NCI-H345 (cell line): ENCODE measurements at regions not wholly inside any gene's neighbourhood (a gene's known extent, or its start where the extent isn't known, plus 50 kb on each side); places are given as distances from the start of the nearest gene placed in this dataset.
A peak's percentile ranks its signal among the peaks of the same experiment; 100 is the strongest.
"Not testable (repeated sequence)": the region's sequence is repeated elsewhere in the genome, so short reads cannot be mapped to it uniquely, and the experiment has no call there.

Source experiments
- DNase-seq: peaks from one replicate; lab custom pipeline; 2025; lab: John Stamatoyannopoulos, UW

DNA sequence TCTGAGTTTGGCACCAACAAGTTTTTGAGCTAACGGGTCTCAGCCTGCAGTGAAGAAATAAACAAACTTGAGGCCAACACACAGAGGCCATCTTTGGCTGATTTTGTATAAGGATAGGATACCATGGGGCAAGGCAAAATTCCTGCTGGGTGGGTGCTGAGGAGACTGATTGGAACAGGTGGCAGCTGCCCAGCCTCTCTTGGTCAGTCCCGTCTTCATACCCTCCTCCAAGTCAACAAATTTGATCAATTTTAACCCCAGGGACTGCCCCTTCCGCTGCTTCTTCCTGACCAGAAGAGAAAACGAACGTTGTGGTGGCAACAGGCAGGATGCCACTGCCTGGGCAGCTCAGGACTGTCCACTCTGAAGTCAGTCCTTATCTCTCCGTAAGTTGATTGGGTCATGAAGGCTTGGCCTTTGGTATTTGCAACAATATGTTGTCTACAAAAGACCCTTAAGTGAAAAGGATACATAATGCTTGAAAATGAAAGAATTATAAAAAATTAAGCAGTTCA is 139.3 kb downstream of the SPP2 start:
- no peak for DNase-seq

DNA sequence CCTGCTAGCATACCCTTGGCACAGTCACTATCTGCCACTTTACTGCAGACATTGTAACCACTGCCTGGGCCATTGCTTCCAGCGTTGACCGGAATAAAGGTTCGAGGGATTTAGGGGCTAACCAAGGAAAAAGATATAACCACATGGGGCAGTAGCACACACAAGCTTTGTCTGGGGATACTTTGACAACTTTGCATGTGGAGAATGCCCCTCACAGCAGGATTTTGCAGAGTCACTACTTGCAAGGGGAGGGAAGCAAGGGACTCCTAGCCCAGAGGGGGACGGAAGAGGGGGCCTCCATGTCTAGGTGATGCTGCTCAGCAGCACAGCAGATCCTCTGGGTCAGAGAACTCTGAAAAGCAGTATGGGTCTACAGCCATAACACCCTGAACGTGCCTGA is 138.7 kb downstream of the SPP2 start:
- no peak for DNase-seq

DNA sequence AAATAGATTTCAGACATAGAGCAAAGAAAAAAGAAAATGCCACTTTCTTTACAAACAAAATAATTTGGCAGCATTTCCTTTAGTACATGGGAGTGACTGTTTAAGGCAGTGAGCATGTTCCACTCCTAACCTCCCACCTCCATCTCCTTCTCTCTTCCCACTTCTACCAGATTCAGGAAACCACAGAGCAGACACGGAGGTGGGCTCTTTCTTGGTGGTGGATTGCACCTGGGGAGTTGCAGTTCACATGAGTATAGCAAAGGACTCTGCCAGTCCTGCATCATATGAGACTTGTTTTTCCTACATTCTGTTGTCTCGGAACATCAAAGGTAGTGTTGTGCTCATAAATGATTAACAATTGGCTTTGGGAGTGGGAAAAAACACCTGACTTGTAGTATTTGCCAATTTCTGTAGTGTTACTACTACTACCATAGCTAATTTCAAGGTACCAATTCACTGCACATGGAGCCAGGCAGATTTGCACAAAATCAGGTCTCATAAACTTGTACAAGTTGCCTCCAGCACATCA is 137.2 kb downstream of the SPP2 start:
- DNase-seq = no peak

DNA sequence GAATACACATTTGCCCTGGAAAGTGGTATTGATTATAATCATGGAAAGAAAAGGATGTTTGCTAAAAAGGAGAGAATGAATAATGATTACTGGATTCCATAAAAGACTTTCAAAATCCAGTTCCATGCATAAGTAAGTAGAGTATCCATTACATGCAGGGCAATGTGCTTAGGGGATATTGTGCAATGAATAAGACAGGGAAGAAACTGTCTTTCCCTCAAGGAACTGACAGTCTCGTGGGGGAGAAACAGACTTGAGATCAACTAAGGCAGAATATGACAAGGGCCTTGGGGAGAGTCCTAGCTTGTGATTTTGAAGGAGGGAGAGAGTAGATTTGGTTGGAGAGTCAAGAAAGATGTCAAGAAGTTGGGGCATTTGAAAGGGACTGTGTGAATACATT is 130.6 kb downstream of the SPP2 start:
- no peak for DNase-seq

DNA sequence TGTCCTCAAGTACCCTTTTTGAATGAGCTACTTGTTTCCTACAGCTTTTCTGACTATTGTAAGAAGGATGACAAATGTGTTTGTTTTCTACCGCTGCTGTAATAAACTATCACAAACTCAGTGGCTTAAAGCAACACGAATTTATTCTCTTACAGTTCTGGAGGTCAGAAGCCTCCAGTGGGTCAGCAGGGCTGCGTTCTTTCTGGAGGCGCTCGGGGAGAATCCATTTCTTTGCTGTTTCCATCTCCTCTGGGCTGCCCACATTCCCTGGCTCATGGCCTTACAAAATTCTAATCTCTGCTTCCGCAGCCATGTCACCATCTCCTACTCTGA is 128.5 kb downstream of the SPP2 start:
- DNase-seq = no peak

DNA sequence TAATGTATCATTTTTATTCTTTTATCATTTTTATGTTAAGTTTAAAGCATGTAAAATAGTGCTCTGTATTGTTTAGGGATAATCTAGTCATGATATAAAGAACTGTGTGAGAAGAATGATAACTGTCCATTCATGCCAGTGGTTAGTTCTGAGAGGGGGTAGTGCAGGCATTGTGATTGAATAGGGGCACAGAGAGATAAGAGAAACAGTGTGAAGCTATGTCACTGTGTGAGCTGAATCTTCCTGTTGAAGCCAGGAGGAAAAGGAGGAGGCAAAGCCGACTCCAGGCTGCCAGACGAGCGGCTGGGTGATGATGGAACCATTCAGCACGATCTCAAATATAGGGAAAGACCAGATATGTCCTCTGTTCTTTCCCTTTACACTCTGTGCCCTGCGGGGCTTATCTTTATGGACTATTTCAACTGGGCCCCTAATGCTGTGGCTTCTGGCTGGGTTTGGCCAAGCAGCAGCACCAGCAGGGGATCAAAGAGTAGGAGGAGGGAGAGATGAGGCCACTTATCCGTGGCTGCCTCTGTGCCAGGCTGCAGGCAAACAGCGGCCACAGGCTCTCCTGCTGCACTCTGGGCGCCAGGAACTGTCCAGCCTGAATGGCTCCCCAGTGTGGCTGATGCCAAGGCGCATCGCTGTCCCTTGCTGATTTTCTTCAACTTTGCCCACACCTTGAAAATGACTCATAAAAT is 128.0 kb downstream of the SPP2 start:
- peak; percentile 50 for DNase-seq

DNA sequence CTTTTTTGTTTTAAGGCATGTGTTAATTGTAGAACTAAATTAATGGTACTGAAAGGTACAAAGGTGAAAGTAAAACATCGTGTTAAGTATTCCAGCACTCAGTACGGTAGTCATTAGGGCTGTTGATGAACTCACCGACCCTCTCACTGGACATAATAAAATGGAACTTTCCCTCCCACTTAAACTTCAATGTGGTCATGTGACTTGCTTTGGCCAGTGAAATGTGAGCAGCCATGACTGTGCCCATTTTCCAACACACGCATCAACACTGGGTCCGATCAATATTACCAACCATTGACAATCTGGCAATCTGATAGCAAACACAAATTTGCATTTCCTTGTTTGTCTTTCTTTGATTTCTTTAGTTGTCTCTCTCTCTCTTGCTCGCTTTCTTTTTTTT is 125.1 kb downstream of the SPP2 start:
- DNase-seq = no peak

DNA sequence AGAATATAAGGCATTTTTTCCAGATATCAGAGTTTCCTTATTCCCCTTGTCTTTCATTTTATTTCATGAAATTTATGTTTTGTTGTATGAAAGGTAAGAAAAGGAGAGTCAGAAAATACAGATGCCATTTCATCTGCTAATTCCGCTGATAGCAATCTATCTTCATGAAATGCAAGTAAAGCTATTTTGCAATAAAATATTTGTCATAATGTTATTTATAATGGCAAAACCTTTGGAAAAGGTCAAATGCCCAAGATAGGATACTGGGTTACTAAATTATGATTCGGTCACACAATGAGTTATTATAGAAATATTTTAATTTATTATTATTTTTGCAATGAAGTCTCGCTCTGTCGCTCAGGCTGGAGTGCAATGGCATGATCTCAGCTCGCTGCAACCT is 124.2 kb downstream of the SPP2 start:
- no peak for DNase-seq

DNA sequence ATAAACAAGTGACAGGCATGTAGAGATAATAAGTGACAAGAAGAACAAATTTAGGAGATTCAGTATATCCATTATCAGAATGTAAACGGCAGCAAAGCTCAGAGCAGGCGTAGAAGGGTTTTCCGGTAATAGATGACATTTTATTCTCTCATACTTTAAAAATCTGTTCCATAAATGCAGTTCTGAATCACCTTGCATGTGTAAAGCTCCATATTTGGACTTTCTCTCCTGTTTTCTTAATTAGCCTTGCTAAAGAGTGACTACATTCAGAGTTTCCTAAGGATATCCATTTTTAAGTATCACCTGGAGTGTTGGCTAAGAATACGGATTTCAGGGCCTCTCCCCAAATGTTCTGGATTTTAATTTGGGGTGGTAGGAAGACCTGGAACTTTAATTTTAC is 122.0 kb downstream of the SPP2 start:
- DNase-seq = no peak

DNA sequence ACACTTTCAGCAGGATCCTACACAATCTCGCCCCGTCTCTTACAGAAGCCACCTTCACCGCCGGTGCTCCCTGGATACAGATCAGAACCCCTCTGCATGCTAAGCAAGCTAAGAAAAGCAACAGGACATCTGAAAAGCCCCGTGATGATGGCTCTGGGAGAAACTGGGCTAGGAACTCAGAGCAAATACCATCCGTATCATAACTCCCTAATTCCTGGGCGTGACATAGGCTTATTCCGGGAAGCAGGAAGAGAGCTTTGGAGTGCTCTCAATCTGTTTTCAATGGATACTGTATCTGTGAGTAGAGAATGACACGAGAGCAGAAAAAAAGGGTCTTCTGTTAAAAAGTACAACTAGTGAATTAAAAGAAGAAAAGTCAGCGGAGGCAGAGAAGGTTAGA is 121.6 kb downstream of the SPP2 start:
- DNase-seq = no peak

DNA sequence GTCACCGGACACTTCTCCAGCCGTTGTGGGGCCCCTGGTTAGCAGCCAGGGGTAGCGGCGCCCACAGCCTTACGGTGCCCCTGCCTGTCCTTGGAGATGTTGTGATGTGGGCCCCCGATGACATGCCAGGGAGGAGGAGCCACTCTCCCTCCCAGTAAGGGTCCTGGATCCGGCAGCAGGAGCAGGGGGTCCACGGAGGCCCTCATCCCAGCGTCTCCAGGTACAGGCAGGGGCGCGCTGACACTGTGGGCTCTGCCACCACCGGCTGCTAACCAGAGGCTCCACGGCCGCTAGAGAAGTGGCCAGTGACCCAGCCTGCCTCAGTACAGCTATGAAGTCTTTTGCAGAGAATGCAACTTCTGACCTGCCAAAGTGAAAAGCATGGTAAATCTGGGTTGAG is 121.2 kb downstream of the SPP2 start:
- no peak for DNase-seq

DNA sequence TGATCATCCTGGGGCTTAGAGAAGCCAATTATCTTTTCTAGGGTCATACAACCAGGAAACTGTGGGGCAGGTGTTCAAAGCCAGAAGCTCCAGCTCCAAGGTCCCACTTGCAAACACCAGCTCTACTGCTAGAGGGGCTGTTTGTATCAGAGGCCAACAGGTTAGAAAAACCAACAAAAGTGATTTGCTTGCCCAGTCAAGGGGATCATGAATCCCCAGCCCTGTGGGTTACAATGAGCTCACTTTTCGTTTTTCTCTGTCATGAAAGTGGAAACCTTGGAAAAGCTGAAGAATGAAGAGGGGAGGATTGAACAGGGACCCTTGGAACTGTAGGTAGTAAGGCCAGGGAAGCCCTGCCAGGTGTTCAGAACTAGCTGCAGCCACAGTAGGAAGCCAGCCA is 119.2 kb downstream of the SPP2 start:
- DNase-seq = no peak

DNA sequence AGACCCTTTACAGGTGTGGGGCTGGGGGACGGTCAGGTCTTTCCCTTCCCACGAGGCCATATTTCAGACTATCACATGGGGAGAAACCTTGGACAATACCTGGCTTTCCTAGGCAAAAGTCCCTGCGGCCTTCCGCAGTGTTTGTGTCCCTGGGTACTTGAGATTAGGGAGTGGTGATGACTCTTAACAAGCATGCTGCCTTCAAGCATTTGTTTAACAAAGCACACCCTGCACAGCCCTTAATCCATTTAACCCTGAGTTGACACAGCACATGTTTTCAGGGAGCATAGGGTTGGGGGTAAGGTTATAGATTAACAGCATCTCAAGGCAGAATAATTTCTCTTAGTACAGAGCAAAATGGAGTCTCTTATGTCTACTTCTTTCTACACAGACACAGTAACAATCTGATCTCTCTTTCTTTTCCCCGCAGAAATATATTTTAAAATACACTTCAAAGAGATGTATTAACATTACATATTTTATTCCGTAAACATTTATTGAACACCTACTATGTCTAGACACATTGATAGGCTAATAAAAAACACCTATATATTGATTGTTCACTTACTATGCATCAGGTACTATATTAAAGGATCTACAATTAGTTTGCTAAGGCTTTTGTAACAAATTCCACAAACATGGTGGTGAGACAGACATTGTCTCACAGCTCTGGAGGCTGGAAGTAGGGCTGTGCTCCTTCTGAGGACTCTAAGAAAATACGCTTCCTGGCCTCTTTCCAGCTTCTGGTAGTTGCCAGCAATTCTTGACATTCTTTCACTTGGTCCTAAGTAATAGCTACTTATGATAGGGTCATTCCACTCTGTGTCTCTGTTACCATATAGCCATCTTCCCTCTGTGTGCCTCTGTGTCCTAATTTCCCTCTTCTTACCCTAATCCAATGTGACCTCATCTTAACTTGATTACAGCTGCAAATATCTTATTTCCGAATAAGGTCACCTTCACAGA is 118.4 kb downstream of the SPP2 start:
- DNase-seq = not testable (repeated sequence)

DNA sequence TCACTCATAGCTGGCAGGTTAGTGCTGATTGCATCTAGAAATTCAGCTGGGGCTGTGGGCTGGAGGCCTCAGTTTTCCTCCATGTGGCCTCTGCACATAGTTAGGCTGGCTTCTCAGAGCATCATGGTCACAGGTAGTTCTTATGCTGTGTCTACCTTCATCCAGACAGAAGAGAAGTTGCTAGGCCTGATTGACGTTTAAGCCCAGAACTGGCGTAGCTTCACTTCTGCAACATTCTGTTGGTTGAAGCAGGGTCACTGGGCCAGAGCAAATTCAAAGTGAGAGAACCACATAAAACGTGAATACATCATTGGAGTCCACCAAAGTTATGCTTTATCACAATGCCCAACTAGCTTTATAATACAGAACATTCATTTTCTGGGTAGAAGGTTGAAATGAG is 116.0 kb downstream of the SPP2 start:
- DNase-seq = no peak

DNA sequence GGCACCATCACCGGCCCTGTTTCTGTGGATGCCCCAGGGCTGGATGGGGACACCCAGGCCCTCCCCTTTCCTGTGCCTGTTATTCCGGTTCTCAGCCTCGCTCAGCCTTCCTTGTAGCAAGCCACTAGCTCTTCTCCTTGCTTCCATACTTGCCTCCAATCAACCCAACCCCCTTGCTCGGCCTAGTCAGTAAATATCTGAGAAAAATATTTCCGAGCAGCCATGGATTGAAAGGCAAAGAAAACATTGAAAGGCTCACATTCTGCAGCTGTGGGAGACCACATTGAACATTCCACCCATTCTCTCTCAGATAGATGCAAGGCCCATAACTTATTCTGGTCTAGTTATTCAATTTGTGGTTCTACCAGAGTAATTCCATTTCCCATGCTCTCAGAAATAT is 114.9 kb downstream of the SPP2 start:
- no peak for DNase-seq

DNA sequence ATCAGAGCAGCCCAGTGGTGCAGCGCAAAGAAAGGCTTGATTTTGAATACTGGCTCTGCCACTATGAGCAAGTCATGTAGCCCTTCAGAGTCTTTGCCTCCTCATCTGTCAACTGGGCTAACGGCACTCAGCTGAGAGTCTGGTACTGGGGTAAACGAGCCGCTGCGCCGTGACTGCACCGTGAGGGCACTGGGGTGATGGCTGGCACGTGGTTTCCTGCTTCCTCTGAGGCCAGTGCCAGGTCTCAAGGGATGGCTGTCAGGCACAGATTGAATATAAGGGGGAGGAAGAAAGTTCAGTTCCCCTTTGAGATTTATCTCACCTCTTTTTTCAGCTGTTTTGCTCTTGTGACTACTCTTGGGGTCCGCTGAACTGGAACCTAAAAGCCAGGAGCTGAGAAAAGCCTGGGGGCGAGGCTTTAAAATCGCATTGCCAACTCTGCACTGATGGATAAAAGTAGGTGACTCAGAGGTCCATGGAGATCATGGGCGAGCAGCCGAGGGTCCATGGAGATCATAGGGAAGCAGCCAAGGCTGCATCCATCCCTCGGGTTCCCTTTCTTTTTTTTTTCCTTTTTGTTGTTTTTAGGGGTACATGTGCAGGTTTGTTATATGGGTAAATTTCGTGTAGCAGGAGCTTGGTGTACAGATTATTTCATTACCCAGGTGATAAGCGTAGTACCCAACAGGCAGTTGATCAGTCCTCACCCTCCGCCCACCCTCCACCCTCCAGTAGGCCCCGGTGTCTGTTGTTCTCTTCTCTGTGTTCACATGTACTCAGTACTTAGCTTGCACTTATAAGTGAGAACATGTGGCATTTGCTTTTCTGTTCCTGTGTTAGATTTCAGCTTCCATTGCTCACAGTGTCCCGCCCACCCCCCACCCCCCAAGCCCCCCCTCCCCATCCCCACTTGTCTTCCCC is 114.3 kb downstream of the SPP2 start:
- peak; percentile 14 for DNase-seq

DNA sequence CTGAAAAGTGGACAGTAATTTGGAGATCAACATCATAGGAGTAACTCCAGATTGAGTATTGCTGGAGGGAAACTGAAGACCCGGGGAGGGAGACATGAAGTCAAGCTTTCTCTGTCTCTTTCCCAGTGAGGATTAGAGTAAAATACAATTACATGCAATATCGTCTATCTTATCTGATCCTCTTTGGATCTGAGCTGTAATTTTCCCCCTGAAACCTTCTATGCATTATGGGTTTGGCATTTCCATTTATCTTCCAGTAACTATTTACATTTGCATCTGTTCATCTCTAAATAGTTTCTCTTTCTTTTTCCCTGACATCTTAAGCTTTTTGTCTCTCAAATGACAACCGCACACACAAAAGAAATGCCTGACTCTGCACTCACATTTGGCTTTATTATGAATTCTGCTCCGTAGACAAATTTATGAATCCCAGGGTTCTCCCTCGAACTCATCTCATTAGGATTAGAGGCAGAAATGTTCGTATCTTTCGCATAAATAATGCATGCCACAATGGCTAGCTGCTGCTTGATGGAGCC is 113.1 kb downstream of the SPP2 start:
- DNase-seq = no peak

DNA sequence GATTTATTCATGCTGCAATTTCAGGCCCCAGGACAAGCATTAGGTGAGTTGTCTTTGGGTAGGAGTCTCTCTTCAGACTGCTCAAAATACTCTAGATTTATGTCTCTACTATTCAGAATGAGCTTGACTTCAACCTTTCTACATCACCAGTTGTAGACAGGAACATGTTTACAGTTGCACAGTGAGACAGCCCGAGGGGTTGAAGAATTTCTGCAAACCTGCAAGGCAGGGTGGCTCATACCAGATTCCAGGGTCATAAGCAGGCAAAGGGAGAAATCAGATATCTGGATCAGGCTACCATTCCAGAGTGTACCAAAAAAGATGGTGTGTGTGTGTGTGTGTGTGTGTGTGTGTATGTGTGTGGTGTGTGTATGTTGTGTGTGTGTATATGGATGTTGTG is 112.4 kb downstream of the SPP2 start:
- DNase-seq = no peak

DNA sequence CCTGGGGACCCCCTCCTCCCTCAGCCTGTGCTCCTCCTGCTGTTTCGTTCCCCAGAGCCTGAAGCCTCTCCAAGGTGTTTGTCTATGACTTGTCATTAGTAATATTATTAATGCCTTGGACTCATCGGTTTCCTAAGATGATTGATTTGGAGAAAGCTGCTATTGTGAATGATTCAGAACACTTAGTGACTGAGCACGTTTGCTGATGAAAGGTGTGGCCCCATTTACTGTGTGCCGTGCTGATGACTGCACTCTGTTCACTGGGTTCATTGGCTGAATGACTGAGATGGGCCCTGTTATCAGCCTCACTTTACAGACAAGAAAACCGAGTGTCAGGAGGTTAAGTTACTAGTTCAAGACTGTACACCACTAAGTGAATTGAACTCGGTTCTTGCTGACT is 111.4 kb downstream of the SPP2 start:
- no peak for DNase-seq

DNA sequence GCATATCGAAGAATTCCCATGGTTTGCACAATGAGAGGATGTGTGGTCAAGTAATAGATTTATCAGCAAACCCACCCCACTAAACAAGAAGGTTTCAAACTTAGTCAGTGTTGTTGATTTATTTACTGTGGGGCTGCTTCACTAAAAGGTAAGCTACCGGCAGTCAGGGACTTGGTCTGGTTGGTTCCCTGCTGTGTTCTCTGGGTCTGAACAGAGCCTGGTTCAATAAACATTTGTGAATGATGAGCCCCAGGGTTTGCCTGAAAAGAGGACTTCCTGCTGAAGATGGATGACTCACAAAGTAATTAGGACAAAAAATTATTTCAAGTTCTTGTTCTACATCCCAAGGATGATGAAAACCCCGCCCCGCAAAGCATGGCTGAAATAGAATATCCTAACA is 108.3 kb downstream of the SPP2 start:
- DNase-seq = no peak

DNA sequence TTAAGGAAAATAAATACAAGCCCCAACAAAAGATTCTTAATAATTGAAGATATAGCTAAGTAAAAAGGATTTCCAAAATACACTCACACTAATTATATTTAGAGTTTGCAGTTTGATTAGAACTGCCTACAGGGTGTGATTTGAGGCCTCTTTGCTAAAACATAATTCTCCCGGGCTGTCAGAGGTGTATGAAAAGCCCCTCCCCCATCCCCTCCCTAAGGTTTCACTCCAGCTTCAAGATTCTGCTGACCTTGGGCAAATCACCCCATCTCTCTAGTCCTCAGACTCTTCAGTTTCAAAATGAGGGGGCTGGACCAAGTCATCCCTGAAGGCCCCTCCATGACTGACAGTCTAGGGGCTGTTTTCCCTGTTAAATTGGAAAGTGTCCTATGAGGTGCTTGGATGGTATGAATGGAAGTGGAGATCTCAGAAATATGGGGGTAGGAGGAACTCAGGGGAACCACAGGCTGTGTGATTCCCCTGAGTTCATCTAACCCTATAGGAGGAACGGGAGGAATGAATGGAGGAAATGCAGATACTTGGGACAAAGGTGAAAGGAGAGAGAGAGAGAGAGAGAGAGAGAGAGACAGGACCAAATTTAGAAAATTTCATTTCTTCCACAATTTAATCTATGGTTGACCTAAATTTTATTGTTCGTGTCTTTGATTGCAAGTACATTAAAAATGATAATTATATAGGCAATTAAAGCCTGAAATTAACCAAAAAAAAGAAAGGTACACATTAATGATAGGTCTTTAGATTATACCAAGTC is 107.5 kb downstream of the SPP2 start:
- no peak for DNase-seq
